ENCODE measurements at regions not wholly inside any gene's neighbourhood (a gene's known extent, or its start where the extent isn't known, plus 50 kb on each side); places are given as distances from the start of the nearest gene placed in this dataset.

DNA sequence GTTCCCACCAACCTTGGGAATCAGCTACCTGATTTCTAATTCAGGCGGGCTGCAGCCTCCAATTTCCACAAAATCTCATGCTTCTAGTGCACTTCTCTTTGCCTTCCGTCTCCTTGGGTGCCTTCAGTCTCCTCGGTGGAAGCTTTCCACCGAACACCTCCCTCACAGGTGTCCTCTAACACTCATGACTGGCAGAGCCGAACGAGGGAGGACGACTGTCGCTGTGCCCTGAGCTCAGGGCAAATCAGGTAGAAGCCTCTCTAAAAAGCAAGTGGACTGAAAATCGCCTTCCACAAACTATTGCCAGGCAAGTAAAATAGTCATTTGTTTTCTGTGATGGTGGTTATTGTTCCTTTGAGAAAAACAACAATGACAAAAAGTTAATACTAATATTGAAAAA lies 176.1 kb upstream of the PPARGC1A start:
- TF ChIP-seq POLR2AphosphoS5 (IDR thresholded peaks at IDR 0.05; ENCODE audit: low read depth, low read length) (no peak), POLR2A (IDR thresholded peaks at IDR 0.05; ENCODE audit: low read depth, low read length) (no peak)

Measured in GM12892 (cell line).